Thyroid gland (tissue), 4 donors: ENCODE measurements at regions not wholly inside any gene's neighbourhood (a gene's known extent, or its start where the extent isn't known, plus 50 kb on each side); places are given as distances from the start of the nearest gene placed in this dataset.

Source experiments
- DNase-seq, 2 donors: peaks; one replicate each; pipeline ENCODE4 v3.0.0-alpha.2; 2019
- H3K27ac ChIP-seq, 3 donors: fragments of 200-600 bp; sonication (generic); 1 replicate in 2 of 3; 2 replicates in 1 of 3; pipeline ENCODE4 v1.5.1; 2016 to 2019; ENCODE audit warnings: mild to moderate bottlenecking in 1 of 3, moderate library complexity in 1 of 3
- H3K27me3 ChIP-seq: fragments of 200-600 bp; sonication (generic); one replicate; pipeline ENCODE4 v1.5.1; 2019
- H3K36me3 ChIP-seq, 2 donors: fragments of 200-600 bp; sonication (generic); one replicate each; pipeline ENCODE4 v1.5.1; 2016 to 2019
- H3K4me1 ChIP-seq, 2 donors: fragments of 200-600 bp; sonication (generic); one replicate each; pipeline ENCODE4 v1.5.1; 2017 to 2019
- H3K4me3 ChIP-seq, 3 donors: fragments of 200-600 bp; sonication (generic); replicated peaks in 1 of 3; 1 replicate in 2 of 3; 2 replicates in 1 of 3; pipeline ENCODE4 v1.5.1; 2016; ENCODE audit warnings: mild to moderate bottlenecking in 1 of 3
- H3K9me3 ChIP-seq: fragments of 200-600 bp; sonication (generic); one replicate; pipeline ENCODE4 v1.5.1; 2017
- CTCF ChIP-seq, 6 experiments: fragments of 200-600 bp in 3 of 6; fragments of 450-650 bp in 3 of 6; sonication (generic) in 3 of 6; IDR thresholded peaks; one replicate each; pipeline ENCODE4 v1.5.1; 2016 to 2019; ENCODE audit warnings: antibody characterized with exemption in 6 of 6, mild to moderate bottlenecking in 2 of 6, inconsistent platforms in 1 of 6, moderate library complexity in 1 of 6
- POLR2A ChIP-seq, 2 donors: fragments of 450-650 bp; IDR thresholded peaks; one replicate each; pipeline ENCODE4 v1.6.1; 2017; ENCODE audit warnings: antibody characterized with exemption in 2 of 2, mild to moderate bottlenecking in 2 of 2, moderate library complexity in 1 of 2
- WGBS, 2 donors: methylation state at CpG; one replicate each; pipeline ENCODE4 v1.1.5; 2017; 5-methylcytosine and 5-hydroxymethylcytosine counted together
- intact Hi-C: fragments of 100-400 bp; cut with DNase I; formaldehyde crosslinking; loops from one replicate; pipeline ENCODE4 v1.15.1; 2023

DNA sequence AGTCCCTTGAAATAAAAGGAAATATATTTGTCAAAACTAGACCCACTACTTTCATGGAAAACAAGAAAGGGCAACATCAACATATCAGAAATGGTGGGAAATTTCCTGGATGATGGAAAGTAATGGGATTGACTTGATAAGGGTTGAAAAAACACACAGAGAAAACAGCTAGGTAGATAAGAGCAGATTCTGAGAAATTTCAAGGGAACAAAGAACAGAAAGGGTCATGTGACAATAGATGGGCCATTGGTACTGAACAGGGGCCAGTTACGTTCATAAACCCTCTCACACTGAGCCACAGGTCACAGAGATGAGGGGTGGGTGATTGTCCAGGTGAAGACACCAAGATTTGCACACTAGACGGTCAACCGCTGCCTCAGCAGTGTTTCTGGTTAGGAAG, 98.7 kb downstream of the QPCT start:
- no peaks in the 10 kb centered on the region for H3K27me3 ChIP-seq
- WGBS, 2 donors = 90 to 93% methylated on average over 3 of the region's 3 CpGs
- H3K4me1 ChIP-seq = no peaks in the 10 kb centered on the region
- intact Hi-C loops = no loop called here
- H3K9me3 ChIP-seq = no peaks in the 10 kb centered on the region
- H3K4me3 ChIP-seq = no peak overlapping the region
- no peak for DNase-seq
- H3K27ac ChIP-seq = no peak overlapping the region
- no peaks in the 10 kb centered on the region for H3K36me3 ChIP-seq
- no peak for TF ChIP-seq POLR2A (IDR thresholded peaks at IDR 0.05)
- no peak for TF ChIP-seq CTCF (IDR thresholded peaks at IDR 0.05)

DNA sequence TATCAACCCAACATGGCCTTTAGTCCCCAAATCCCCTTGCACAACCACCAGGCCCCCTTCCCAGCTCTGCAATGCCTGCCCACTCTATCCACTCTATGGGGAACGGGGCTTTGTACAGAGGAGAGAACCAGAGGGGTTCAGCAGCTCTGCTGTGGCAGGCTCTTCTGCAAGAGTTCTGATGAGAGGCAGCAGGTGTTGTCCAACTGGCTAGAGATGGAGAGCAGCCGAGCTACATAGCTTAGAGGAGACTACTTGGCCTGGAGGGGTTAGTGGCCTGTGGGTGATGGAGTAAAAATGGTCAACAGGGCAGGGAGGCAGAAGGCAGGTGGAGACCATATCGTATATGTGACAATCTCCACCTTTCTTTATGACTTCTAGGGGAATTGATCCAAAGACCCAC, 103.0 kb downstream of the QPCT start:
- Histone ChIP-seq H3K9me3 (no peaks in the 10 kb centered on the region), H3K27ac (no peak overlapping the region), H3K4me3 (no peak overlapping the region), H3K27me3 (no peaks in the 10 kb centered on the region), H3K4me1 (no peaks in the 10 kb centered on the region), H3K36me3 (no peaks in the 10 kb centered on the region)
- TF ChIP-seq CTCF (IDR thresholded peaks at IDR 0.05) = no peak
- no peak for TF ChIP-seq POLR2A (IDR thresholded peaks at IDR 0.05)
- no peak for DNase-seq
- intact Hi-C loops = no loop called here
- 76 to 79% methylated on average over 3 of the region's 3 CpGs for WGBS, 2 donors

DNA sequence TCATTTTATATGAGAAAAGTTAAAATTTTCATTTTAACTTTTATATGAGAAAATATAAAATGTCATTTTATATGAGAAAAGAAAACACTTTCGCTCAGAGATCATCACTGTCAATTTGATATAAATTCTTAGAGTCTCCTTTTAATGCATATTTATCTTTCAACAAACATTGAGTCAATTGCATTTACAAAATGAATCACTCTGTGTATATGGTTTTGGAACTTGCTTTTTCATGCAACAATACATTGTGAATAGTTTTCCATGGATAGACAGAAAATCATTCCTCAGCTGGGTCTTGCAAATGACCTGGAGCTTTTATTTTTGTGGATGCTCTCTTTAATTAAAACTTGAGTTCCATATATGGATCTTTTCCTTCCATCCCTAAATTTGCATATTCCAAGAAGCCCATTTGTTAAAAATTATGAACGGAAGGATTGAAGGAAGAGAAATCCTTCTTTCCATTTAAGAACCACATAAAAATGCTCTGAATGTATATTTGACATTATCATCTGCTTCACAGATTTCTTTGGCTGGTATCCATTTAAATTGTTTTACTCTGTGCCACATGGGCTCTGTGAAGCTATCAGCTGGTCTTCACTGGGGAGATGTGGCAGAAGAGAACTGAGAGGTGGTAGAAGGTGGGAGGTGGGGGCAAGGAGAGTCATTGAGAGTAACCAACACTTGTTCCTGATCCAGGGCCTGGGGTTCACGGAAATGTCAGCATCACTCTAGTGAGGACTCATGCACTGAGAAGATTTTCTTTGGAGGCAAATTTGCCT, 104.1 kb downstream of the QPCT start:
- 86 to 88% methylated on average over 3 of the region's 3 CpGs for WGBS, 2 donors
- H3K27ac ChIP-seq = no peak overlapping the region
- DNase-seq = no peak

GRCh38 chr2:37449761-37450296, 105.4 kb downstream of the QPCT start:
- H3K4me3 ChIP-seq = no peak overlapping the region
- intact Hi-C loops = no loop called here
- WGBS, 2 donors = 46 to 57% methylated on average over 8 of the region's 8 CpGs

More for the DNA sequence above, 104.1 kb downstream of the QPCT start:
- intact Hi-C loops = no loop called here
- Histone ChIP-seq H3K4me1 (no peaks in the 10 kb centered on the region), H3K27me3 (no peaks in the 10 kb centered on the region), H3K36me3 (no peaks in the 10 kb centered on the region), H3K4me3 (no peak overlapping the region), H3K9me3 (no peaks in the 10 kb centered on the region)
- TF ChIP-seq CTCF (IDR thresholded peaks at IDR 0.05) = no peak
- no peak for TF ChIP-seq POLR2A (IDR thresholded peaks at IDR 0.05)

More at GRCh38 chr2:37449761-37450296, 105.4 kb downstream of the QPCT start:
- H3K9me3 ChIP-seq = no peaks in the 10 kb centered on the region
- TF ChIP-seq CTCF (IDR thresholded peaks at IDR 0.05) (no peak), POLR2A (IDR thresholded peaks at IDR 0.05) (no peak)
- no peaks in the 10 kb centered on the region for H3K4me1 ChIP-seq
- no peak overlapping the region for H3K27ac ChIP-seq
- no peaks in the 10 kb centered on the region for H3K36me3 ChIP-seq
- DNase-seq = no peak
- H3K27me3 ChIP-seq = no peaks in the 10 kb centered on the region
